ENCODE measurements at regions not wholly inside any gene's neighbourhood (a gene's known extent, or its start where the extent isn't known, plus 50 kb on each side); places are given as distances from the start of the nearest gene placed in this dataset.

DNA sequence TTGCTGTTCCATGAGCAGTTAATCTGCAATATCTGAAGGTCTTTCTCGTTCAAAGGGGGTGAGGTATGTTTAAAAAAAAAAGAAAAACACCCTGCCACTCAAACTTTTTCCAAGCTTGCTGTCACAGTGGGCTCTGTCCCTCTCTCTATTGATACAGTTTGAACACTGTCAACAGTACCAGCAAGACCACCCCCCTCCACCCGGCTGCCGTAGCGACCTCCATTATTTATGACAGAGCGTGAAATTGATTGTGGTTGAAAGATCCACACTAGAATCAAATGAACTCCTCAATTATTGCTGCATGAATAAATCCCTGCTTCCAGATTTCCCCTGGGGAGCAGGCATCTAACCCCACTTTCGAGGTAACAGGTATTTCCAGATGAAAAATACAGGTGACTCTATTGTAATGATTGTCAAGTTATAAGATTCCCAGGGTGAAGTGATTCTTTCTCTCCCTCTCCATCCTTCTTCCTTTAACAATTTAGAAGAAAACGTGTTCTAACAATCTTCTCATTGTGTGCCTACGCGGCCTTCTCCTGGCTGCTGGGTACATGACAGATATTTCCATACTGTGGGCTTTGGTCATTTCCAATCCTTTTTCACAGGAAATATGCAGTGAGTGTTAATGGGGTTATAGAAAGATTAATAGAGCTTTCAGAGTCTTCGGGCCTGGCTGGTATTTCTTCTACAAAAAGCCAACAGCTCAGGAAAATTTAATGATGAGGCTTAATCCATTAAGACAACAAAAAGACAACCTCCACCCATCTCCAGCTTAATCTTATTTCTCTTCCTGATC, 135.7 kb upstream of the C16orf82 start:
- Histone ChIP-seq H3K9ac (ENCODE audit: low read depth, low read length) (no peak overlapping the region), H3K9me3 (ENCODE audit: control insufficient read depth, insufficient read depth, low read length) (no peaks in the 10 kb centered on the region; the same call in 1 of the 2 replicates), H3K4me1 (ENCODE audit: insufficient read depth, low read length) (no peaks in the 10 kb centered on the region), H3K36me3 (ENCODE audit: insufficient read depth, low read length) (no peaks in the 10 kb centered on the region)

DNA sequence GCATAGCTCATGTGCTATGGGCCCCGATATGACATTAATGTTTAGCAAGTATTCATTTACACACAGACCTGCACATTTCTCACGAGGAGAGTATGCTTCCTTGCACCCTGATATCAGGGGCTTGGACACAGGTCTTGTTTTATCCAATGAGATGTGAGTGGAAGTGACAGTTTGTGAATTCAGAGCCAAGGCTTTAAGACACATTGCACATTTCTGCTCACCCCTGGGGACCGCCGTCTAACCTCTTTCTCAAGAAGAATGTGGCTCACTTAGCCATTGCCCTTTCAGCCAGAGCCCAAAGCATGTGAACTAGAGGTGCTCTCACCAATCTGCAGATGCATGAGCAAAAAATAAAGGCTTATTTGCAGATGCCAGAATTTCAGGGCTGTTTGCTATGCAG, 116.1 kb upstream of the C16orf82 start:
- Histone ChIP-seq H3K9ac (ENCODE audit: low read depth, low read length) (no peak overlapping the region), H3K9me3 (ENCODE audit: control insufficient read depth, insufficient read depth, low read length) (no peaks in the 10 kb centered on the region), H3K4me1 (ENCODE audit: insufficient read depth, low read length) (no peaks in the 10 kb centered on the region), H3K36me3 (ENCODE audit: insufficient read depth, low read length) (no peaks in the 10 kb centered on the region)

DNA sequence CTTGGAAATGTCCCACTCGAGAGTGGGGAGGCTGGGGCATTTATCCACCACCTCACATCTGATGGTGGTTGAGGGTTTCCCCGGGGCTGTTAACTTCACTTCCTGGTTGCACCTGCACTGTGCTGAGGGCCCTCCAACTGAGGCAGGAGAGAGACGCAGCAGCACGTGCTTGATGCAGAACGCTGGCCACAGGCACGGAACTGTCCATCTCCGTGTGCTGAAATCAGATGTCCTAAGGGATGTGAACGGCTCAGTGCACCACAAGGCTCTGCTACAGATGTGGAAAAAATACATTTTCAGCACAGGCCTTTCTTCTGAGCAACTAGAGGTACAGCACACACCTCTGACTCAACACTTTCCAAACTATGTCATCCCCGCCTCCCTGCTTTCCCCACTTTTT, 114.8 kb upstream of the C16orf82 start:
- Histone ChIP-seq H3K36me3 (ENCODE audit: insufficient read depth, low read length) (no peaks in the 10 kb centered on the region), H3K9me3 (ENCODE audit: control insufficient read depth, insufficient read depth, low read length) (no peaks in the 10 kb centered on the region), H3K9ac (ENCODE audit: low read depth, low read length) (no peak overlapping the region), H3K4me1 (ENCODE audit: insufficient read depth, low read length) (no peaks in the 10 kb centered on the region)

DNA sequence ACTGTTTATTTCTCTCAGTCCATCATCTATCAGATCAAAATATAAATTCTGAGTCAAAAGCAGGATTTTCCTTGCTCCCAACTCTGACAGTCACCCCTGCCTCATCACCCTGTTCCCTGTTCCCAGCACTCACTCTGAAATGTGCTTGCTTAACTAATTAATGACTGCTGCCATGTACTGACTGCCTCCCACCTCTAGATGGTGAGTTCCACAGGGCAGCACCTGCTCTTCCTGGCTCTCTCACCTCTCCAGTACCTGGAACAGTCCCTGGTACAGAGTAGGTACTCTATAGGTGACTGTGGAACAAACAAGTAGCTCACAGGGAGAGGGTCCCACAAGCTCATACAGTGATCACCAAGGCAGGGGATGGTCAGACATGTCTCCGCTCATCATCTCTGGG, 114.3 kb upstream of the C16orf82 start:
- no peak overlapping the region for H3K9ac ChIP-seq (ENCODE audit: low read depth, low read length)
- H3K4me1 ChIP-seq (ENCODE audit: insufficient read depth, low read length) = no peaks in the 10 kb centered on the region
- no peaks in the 10 kb centered on the region for H3K9me3 ChIP-seq (ENCODE audit: control insufficient read depth, insufficient read depth, low read length)
- no peaks in the 10 kb centered on the region for H3K36me3 ChIP-seq (ENCODE audit: insufficient read depth, low read length)

DNA sequence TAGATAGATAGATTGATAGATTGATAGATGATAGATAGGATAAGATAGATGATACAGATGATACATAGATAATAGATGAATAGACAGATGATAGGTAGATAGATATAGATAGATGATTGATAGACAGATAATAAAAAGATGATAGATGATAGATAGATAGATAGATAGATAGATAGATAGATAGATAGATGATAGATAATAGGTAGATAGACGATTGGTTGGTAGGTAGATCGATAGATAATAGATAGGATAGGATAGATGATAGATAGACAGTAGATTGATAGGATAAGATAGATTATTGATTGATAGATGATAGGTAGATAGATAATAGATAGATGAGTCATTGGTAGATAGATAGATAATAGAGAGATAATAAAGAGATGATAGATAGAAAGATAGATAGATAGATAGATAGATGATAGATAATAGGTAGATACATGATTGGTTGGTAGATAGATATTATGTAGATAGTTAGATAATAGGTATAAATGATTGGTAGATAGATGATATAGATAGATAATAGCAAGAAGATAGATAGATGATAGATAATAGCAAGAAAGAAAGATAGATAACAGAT, 109.4 kb upstream of the C16orf82 start:
- no peaks in the 10 kb centered on the region for H3K9me3 ChIP-seq (ENCODE audit: control insufficient read depth, insufficient read depth, low read length)
- H3K4me1 ChIP-seq (ENCODE audit: insufficient read depth, low read length) = no peaks in the 10 kb centered on the region
- H3K36me3 ChIP-seq (ENCODE audit: insufficient read depth, low read length) = no peaks in the 10 kb centered on the region
- H3K9ac ChIP-seq (ENCODE audit: low read depth, low read length) = no peak overlapping the region

DNA sequence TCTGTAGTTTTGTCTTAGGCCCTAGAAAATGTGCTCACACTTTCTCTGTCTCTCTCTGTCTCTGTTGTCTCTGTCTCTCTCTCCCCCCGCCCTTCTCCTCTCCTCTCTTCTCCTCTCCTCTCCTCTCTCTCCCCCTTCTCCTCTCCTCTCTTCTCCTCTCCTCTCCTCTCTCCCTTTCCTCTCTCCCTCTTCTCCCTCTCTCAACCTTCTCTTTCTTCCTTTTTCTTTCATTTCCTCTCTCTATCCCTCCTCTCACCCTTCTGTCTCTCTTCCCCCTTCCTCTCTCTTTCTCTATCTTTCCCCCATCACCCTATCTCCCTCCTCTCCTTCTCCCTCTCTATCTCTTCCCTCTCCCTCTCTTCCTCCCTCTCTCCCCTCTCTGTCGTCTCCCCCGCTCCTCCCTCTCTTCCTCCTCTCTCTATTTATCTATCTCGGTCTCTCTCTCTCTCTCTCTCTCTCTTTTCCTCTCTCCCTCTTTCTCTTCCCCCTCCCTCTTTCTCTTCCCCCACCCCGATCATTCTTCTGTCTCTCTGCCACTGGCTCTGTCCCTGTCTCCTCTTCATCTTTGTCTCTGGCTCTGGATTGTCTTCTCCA, 107.2 kb upstream of the C16orf82 start:
- H3K9me3 ChIP-seq (ENCODE audit: control insufficient read depth, insufficient read depth, low read length) = no peaks in the 10 kb centered on the region
- no peak overlapping the region for H3K9ac ChIP-seq (ENCODE audit: low read depth, low read length)
- H3K4me1 ChIP-seq (ENCODE audit: insufficient read depth, low read length) = no peaks in the 10 kb centered on the region
- H3K36me3 ChIP-seq (ENCODE audit: insufficient read depth, low read length) = no peaks in the 10 kb centered on the region

DNA sequence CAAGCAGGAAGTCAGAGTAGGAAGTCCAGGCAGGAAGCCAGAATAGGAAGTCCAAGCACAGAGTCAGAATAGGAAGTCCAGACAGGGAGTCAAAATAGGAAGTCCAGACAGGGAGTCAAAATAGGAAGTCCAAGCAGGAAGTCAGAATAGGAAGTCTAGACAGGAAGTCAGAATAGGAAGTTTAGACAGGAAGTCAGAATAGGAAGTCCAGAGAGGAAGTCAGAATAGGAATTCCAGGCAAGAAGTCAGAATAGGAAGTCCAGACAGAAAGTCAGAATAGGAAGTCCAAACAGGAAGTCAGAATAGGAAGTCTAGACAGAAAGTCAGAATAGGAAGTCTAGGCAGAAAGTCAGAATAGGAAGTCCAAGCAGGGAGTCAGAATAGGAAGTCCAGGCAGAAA, 105.3 kb upstream of the C16orf82 start:
- Histone ChIP-seq H3K36me3 (ENCODE audit: insufficient read depth, low read length) (no peaks in the 10 kb centered on the region), H3K9me3 (ENCODE audit: control insufficient read depth, insufficient read depth, low read length) (no peaks in the 10 kb centered on the region), H3K9ac (ENCODE audit: low read depth, low read length) (no peak overlapping the region), H3K4me1 (ENCODE audit: insufficient read depth, low read length) (no peaks in the 10 kb centered on the region)

DNA sequence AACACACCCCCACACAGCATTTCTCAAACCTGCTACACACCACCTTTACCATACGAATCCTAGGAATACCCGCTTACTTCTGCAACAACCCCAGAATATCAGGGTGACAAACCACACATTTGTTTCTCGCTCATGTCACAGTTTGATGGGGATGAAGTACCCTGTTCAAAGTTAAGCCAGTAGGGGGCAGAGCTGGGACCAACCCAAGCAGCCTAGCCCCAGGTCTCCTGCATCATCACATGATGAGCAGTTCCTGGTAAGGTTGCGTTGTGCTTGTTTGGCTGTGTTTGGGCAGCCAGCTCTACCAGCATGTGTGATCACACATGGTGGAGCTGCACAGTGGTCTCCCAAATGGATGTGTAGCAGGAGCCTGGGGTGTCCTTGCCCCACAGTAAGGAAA, 103.6 kb upstream of the C16orf82 start:
- H3K4me1 ChIP-seq (ENCODE audit: insufficient read depth, low read length) = no peaks in the 10 kb centered on the region
- H3K9me3 ChIP-seq (ENCODE audit: control insufficient read depth, insufficient read depth, low read length) = no peaks in the 10 kb centered on the region

DNA sequence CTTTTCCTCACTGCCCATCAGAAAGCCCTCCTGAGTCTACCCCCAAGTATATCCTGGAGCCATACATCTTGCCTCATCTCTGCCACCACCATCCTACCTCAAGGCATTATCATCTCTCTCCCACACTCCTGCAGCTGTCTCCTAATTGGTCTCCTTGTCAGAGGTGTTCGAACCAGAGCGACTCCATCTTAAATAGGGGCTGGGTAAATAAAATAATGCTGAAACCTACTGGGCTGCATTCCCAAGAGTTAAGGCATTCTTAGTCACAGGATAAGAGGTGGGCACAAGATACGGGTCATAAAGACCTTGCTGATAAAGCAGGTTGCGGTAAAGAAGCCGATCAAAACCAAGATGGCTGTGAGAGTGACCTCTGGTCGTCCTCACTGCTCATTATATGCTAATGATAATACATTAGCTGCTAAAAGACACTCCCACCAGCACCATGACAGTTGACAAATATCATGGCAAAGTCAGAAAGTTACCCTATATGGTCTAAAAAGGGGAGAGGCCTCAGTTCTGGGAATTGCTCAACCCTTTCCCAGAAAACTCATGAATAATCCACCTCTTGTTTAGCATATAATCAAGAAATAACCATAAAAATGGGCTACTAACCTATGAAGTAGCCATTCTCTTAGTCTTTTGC, 97.0 kb upstream of the C16orf82 start:
- Histone ChIP-seq H3K4me1 (ENCODE audit: insufficient read depth, low read length) (no peaks in the 10 kb centered on the region), H3K9me3 (ENCODE audit: control insufficient read depth, insufficient read depth, low read length) (no peaks in the 10 kb centered on the region), H3K36me3 (ENCODE audit: insufficient read depth, low read length) (no peaks in the 10 kb centered on the region), H3K9ac (ENCODE audit: low read depth, low read length) (no peak overlapping the region)

More for the DNA sequence above, 103.6 kb upstream of the C16orf82 start:
- Histone ChIP-seq H3K36me3 (ENCODE audit: insufficient read depth, low read length) (no peaks in the 10 kb centered on the region), H3K9ac (ENCODE audit: low read depth, low read length) (no peak overlapping the region)

DNA sequence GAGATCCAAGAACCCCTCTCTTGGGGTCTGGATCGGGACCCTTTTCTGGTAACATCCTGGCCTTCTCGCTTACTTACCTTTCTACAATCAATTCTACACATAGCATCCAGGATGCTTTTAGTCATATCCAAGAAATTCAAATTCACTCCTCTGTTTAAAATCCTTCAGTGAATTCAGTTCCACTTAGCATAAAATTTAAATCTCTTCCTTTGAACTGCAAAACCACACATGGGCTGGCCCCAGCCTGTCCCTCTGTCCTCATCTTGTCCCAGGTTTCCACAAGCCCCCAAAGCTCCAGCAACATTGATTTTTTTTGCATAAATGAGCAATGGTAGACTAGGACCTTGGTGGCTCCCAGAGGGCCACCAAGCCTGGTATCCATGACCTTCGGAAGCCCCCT, 96.4 kb upstream of the C16orf82 start:
- H3K9ac ChIP-seq (ENCODE audit: low read depth, low read length) = no peak overlapping the region
- no peaks in the 10 kb centered on the region for H3K36me3 ChIP-seq (ENCODE audit: insufficient read depth, low read length)
- H3K9me3 ChIP-seq (ENCODE audit: control insufficient read depth, insufficient read depth, low read length) = no peaks in the 10 kb centered on the region
- H3K4me1 ChIP-seq (ENCODE audit: insufficient read depth, low read length) = no peaks in the 10 kb centered on the region

DNA sequence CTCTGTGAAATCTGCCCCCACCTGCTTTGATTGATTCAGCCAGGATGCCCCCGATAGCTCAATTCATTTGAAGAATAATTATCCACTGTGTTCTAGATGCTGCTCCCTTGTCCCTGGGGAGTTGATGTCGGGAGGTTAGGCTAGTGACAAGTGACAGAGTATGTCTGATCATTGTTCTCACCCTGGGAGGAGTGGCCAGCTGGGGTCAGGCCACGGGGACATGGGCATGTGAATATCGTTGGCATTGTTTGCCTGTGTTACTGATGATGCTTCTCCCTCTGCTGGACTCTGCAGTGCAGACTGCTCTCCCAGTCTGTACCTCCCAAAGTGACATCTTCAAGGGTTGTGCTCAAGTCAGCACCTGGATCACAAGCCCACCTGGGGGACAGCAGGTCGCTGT, 89.9 kb upstream of the C16orf82 start:
- Histone ChIP-seq H3K4me1 (ENCODE audit: insufficient read depth, low read length) (no peaks in the 10 kb centered on the region), H3K9ac (ENCODE audit: low read depth, low read length) (no peak overlapping the region), H3K36me3 (ENCODE audit: insufficient read depth, low read length) (no peaks in the 10 kb centered on the region), H3K9me3 (ENCODE audit: control insufficient read depth, insufficient read depth, low read length) (no peaks in the 10 kb centered on the region)

DNA sequence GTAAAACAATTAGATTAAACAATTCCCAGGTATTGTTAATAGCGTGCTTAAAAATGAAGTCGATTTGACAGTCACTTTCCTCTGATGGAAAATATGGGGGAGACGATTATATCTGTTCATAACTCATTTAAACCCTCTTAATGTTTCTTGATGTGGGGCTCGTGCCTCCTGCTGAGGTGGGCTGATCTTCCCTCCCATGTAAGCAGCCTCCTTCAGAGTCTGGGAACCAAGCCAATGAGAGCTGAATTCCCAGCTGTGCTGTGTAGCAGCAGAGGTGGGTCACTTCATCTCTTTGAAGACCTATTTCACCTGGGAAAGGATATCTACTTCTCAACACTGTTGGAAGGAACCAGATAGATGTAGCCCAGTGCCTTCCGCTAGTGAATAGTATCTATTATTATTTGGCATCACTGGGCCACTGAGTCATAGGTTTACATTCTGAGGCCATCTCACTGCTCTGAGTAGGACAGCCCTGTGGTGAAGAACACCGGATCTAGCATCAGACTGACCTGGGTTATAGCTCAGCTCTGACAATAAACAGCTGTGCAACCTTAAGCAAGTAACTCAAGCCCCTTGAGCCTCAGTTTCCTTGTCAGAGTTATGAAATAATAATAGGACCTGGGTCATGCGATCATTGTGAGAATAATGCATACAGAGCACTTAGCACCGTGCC, 85.3 kb upstream of the C16orf82 start:
- Histone ChIP-seq H3K9ac (ENCODE audit: low read depth, low read length) (no peak overlapping the region), H3K36me3 (ENCODE audit: insufficient read depth, low read length) (no peaks in the 10 kb centered on the region), H3K4me1 (ENCODE audit: insufficient read depth, low read length) (peaks cover 7% of the 10 kb centered on the region), H3K9me3 (ENCODE audit: control insufficient read depth, insufficient read depth, low read length) (no peaks in the 10 kb centered on the region)

DNA sequence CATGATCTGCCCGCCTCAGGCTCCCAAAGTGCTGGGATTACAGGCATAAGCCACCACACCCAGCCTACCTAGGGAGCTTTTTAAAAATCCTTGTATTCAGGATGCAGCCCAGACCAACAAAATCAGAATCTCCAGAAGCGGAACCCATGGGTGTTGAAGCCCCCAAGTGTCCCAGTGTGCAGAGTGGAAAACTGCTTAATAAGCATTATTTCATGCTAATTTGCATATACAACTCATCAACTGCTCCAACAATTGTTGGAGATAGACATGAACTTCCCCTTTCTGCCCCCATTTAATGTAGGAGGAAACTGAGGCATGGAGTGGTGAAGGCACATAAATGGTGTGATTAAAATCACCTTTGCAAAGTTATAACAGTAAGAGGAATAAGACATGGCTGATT, 84.3 kb upstream of the C16orf82 start:
- Histone ChIP-seq H3K9me3 (ENCODE audit: control insufficient read depth, insufficient read depth, low read length) (no peaks in the 10 kb centered on the region), H3K9ac (ENCODE audit: low read depth, low read length) (no peak overlapping the region), H3K4me1 (ENCODE audit: insufficient read depth, low read length) (peaks cover 13% of the 10 kb centered on the region), H3K36me3 (ENCODE audit: insufficient read depth, low read length) (no peaks in the 10 kb centered on the region)

DNA sequence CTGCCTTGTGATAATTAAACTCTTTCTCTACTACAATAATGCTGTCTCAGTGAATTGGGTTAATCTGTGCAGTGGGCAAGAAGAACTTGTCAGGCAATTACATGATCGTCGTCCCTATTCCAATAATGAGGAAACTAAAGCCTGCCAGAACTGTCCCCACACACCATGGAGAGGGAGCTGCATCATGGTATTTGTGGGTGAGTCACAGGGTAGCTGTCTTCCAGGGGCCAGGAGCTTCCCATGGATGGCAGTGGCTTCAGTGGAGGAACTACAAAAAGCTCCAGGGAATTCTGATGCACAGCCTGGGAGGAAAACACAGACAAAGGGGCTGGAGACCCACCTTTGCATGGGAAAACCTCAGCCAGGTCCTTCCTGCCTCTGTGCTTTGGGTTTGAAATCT, 83.3 kb upstream of the C16orf82 start:
- Histone ChIP-seq H3K9me3 (ENCODE audit: control insufficient read depth, insufficient read depth, low read length) (no peaks in the 10 kb centered on the region), H3K4me1 (ENCODE audit: insufficient read depth, low read length) (peaks cover 16% of the 10 kb centered on the region)

More for the DNA sequence above, 83.3 kb upstream of the C16orf82 start:
- no peaks in the 10 kb centered on the region for H3K36me3 ChIP-seq (ENCODE audit: insufficient read depth, low read length)
- no peak overlapping the region for H3K9ac ChIP-seq (ENCODE audit: low read depth, low read length)

All from ES-I3 (cell line).